ENCODE measurements at regions not wholly inside any gene's neighbourhood (a gene's known extent, or its start where the extent isn't known, plus 50 kb on each side); places are given as distances from the start of the nearest gene placed in this dataset.

DNA sequence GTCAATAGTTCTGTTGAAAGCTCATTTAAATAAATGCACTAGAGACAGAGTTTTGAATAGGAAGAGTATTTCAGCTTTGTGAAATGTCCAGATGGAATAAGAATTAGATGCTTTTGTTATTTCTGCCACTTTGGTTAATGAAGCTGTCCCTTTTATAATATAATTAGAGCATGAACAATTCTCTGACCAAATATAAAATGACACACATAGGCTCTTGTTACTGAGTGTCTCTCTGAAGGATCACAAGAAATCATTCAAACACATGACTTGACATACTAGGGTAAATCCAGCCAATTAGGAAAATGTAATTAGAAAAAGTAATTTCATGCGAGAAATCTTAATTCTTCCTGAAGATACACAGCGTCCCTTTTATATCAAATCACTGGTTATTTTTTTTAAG lies 68.4 kb upstream of the DDIT4L start:
- TF ChIP-seq, protein P1, sequence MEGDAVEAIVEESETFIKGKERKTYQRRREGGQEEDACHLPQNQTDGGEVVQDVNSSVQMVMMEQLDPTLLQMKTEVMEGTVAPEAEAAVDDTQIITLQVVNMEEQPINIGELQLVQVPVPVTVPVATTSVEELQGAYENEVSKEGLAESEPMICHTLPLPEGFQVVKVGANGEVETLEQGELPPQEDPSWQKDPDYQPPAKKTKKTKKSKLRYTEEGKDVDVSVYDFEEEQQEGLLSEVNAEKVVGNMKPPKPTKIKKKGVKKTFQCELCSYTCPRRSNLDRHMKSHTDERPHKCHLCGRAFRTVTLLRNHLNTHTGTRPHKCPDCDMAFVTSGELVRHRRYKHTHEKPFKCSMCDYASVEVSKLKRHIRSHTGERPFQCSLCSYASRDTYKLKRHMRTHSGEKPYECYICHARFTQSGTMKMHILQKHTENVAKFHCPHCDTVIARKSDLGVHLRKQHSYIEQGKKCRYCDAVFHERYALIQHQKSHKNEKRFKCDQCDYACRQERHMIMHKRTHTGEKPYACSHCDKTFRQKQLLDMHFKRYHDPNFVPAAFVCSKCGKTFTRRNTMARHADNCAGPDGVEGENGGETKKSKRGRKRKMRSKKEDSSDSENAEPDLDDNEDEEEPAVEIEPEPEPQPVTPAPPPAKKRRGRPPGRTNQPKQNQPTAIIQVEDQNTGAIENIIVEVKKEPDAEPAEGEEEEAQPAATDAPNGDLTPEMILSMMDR (IDR thresholded peaks at IDR 0.05; ENCODE audit: low read depth, low read length), result no peak
- no peak for TF ChIP-seq EZH2phosphoT487 (IDR thresholded peaks at IDR 0.05; ENCODE audit: low read depth)

Measured in OCI-LY3 (cell line).